ENCODE measurements at regions not wholly inside any gene's neighbourhood (a gene's known extent, or its start where the extent isn't known, plus 50 kb on each side); places are given as distances from the start of the nearest gene placed in this dataset.

DNA sequence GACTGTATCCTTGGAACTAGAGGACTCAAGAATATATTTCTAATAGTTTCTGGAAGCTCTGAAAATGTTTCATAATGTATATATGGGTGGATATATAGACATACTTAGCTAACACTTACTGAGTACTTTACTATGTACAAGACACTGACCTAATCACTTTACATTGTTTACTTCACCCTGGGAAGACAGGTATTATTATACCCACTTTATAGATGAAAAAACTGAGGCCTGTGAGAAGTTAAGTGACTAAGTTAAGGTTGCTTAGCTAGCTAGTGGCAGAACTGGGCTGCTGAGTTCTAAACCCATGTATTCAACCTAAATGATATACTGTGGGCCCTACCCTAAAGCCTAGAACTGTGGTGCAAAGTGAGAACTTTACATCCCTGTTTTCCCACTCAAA is 79.1 kb upstream of the SSTR1 start:
- DNase-seq (ENCODE audit: low spot score) = no peak
- TF ChIP-seq, protein P1, sequence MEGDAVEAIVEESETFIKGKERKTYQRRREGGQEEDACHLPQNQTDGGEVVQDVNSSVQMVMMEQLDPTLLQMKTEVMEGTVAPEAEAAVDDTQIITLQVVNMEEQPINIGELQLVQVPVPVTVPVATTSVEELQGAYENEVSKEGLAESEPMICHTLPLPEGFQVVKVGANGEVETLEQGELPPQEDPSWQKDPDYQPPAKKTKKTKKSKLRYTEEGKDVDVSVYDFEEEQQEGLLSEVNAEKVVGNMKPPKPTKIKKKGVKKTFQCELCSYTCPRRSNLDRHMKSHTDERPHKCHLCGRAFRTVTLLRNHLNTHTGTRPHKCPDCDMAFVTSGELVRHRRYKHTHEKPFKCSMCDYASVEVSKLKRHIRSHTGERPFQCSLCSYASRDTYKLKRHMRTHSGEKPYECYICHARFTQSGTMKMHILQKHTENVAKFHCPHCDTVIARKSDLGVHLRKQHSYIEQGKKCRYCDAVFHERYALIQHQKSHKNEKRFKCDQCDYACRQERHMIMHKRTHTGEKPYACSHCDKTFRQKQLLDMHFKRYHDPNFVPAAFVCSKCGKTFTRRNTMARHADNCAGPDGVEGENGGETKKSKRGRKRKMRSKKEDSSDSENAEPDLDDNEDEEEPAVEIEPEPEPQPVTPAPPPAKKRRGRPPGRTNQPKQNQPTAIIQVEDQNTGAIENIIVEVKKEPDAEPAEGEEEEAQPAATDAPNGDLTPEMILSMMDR (IDR thresholded peaks at IDR 0.05; ENCODE audit: extremely low read depth, missing control alignments) = no peak

DNA sequence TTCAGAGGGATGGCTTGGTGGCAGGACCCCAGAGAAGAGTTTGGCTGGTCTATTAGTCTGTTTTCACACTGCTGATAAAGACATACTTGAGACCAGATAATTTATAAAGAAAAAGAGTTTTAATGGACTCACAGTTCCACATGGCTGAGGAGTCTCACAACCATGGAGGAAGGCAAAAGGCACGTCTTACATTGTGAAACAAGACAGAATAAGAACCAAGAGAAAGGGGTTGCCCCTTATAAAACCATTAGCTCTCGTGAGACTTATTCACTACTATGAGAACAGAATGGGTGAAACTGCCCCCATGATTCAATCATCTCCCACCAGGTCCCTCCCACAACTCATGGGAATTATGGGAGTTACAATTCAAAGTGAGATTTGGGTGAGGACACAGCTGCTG is 78.5 kb upstream of the SSTR1 start:
- DNase-seq (ENCODE audit: low spot score) = no peak
- TF ChIP-seq, protein P1 (IDR thresholded peaks at IDR 0.05; ENCODE audit: extremely low read depth, missing control alignments) = no peak

DNA sequence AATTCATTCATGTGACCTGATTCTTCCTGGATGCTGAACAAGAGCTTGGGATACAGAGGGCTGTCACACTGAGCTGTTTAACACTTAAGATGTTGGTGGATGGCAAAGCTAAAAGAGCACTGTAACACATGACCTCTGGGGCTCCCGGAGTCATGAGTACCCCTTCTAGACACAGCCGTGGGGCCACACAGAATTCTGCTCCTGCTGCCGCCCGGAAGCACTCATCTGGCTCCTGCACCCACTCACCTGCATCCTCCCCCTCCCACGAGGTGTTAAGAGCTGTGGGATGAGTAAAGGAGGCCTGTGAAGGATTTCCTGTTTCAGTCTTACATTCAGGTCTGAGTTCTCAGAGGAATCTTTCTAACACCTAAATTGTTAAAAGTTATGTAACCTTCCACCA is 78.0 kb upstream of the SSTR1 start:
- DNase-seq (ENCODE audit: low spot score) = no peak
- TF ChIP-seq, protein P1 (IDR thresholded peaks at IDR 0.05; ENCODE audit: extremely low read depth, missing control alignments) = no peak

DNA sequence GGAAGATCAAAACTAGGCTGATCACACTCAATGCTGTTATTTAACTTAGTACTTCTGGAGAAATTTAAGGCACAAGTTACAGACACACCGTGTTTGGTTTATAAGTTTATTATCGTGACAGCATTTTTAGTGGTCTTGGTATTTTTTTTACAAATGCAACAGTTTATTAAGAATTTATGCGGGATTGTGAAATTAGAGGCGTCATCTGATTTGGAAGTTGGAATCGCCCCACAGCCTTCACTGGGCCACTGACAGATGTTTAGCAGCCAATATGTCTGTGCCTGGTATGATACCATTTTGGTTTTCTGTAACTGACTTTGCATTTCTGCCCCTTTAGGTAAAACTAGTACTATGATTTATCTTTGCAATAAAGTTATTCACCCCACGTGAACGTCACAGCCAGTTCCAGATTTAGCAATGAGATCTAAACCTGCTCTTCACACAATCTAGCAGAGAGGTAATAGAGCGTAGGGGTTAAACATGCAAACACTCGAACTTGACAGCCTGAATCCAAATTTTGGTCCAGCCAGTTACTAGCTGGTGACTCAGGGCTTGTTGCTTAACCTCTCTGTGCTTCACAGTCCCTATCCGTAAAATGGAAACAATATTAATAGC is 73.2 kb upstream of the SSTR1 start:
- TF ChIP-seq, protein P1 (IDR thresholded peaks at IDR 0.05; ENCODE audit: extremely low read depth, missing control alignments) = no peak
- no peak for DNase-seq (ENCODE audit: low spot score)

DNA sequence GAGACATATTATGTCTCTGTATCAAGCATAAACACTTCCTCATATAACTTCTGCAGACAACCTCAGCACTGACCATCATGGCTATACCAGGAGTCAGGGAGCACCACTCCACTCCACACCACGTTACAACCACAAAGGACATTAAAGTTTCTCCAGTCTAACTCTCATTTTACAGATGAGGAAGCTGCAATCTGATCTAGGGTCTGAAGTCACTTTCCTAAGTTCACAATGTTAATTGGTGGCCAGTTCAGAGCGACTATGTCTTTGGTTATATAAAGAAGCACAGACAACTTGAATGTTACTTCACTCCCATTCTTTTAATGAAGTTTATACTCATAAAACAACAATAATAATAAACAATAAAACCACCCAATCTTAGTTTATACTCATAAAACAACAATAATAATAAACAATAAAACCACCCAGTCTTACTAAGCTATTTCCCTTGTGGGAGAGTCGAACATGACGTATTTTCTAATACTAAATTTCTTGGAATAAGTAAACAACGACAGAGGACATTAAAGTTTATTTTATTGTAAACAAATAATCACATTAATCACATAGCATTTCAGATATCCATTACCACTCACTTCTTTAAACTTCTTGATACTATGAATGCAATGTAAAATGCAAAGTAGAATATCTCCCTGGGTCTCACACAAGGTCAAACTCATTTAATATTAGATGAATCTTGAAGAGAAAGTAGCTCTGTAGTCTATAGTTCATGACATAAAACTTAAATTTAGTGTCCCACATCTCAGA is 72.4 kb upstream of the SSTR1 start:
- no peak for DNase-seq (ENCODE audit: low spot score)
- TF ChIP-seq, protein P1 (IDR thresholded peaks at IDR 0.05; ENCODE audit: extremely low read depth, missing control alignments) = no peak

DNA sequence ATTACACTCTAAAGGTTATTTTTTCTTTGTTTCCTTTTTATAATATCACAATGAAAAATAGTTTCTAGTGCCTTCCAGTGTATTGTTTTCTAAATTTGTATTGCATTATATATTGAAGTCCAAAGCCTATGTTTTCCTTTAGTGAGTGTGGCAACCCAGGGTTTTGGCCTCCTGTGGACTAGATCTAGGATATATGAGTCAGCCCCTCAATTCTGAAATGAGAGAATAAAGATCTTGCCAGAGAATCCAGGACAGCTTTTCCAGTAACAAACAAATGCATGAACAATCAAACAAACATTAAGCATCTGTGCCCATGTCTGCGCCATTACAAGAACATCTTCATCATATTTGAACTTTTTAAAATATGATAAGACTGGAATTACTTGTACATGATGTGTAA is 70.7 kb upstream of the SSTR1 start:
- TF ChIP-seq, protein P1 (IDR thresholded peaks at IDR 0.05; ENCODE audit: extremely low read depth, missing control alignments) = no peak
- no peak for DNase-seq (ENCODE audit: low spot score)

DNA sequence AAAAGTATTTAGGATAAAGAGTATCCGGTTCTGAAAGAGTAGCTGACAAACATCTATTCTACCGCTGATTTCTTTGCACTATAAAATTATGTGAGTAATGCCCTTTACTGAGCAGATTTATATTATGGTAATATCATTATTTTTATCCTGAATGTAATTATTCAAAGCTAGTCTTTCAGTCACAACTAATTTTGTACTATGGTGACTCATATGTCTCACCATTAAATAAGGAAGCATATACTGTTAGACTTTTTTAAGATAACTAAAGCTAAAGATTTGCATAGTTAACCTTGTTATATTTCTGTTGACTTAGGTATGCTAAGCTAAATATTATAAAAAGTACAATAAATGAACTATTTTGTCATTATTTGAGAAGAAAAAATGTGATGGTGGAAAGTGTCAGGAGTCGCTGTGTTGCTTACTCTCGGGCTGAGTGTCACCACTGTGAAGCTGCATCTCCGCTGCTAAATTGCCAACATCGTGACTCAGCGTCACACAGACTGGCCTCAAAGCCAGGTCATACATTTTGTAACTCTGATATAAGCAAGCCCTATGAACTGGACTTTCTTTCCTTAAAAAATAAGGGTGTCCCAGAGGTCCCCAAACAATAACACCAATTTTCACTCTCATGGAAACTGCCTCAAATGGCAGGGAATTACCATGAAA is 69.1 kb upstream of the SSTR1 start:
- DNase-seq (ENCODE audit: low spot score) = no peak
- TF ChIP-seq, protein P1 (IDR thresholded peaks at IDR 0.05; ENCODE audit: extremely low read depth, missing control alignments) = no peak

Measured in GM20000 (cell line).